Trophoblast cell (in vitro differentiated cells and primary cell): ENCODE measurements at regions not wholly inside any gene's neighbourhood (a gene's known extent, or its start where the extent isn't known, plus 50 kb on each side); places are given as distances from the start of the nearest gene placed in this dataset.

Source experiments
- DNase-seq, 2 donors: peaks; one replicate each; pipeline ENCODE4 v3.0.0-alpha.2; 2016
- H2AFZ ChIP-seq: 2 replicates; pipeline ENCODE4 v1.6.1; 2013; ENCODE audit warnings: low read length, moderate library complexity, mild to moderate bottlenecking; ENCODE audit not compliant: insufficient read depth, poor library complexity
- H2AK5ac ChIP-seq: 2 replicates; pipeline ENCODE4 v1.6.1; 2013; ENCODE audit warnings: mild to moderate bottlenecking, low read length
- H2BK120ac ChIP-seq: 2 replicates; pipeline ENCODE4 v1.6.1; 2013; ENCODE audit warnings: low read length, mild to moderate bottlenecking, moderate library complexity; ENCODE audit not compliant: insufficient read depth, poor library complexity
- H2BK12ac ChIP-seq: 2 replicates; pipeline ENCODE4 v1.6.1; 2013; ENCODE audit warnings: mild to moderate bottlenecking, low read length, moderate library complexity
- H2BK5ac ChIP-seq: 2 replicates; pipeline ENCODE4 v1.6.1; 2013; ENCODE audit warnings: low read length, low read depth, moderate library complexity, mild to moderate bottlenecking; ENCODE audit not compliant: poor library complexity
- H3K14ac ChIP-seq: 2 replicates; pipeline ENCODE4 v1.6.1; 2013; ENCODE audit warnings: mild to moderate bottlenecking, low read length
- H3K18ac ChIP-seq: 2 replicates; pipeline ENCODE4 v1.6.1; 2013; ENCODE audit warnings: mild to moderate bottlenecking, low read length
- H3K23ac ChIP-seq: 2 replicates; pipeline ENCODE4 v1.6.1; 2013; ENCODE audit warnings: low read length
- H3K27ac ChIP-seq: 2 replicates; pipeline ENCODE4 v1.5.1; 2013; ENCODE audit warnings: low read depth, mild to moderate bottlenecking, inconsistent platforms, low read length, moderate library complexity
- H3K27me3 ChIP-seq: 2 replicates; pipeline ENCODE4 v1.6.1; 2013; ENCODE audit warnings: inconsistent platforms, mild to moderate bottlenecking, low read length, moderate library complexity; ENCODE audit not compliant: insufficient read depth
- H3K36me3 ChIP-seq, 2 experiments: 1 replicate in 1 of 2; 2 replicates in 1 of 2; pipeline ENCODE4 v1.6.1; 2013; ENCODE audit warnings: low read length in 2 of 2, mild to moderate bottlenecking in 2 of 2, moderate library complexity in 1 of 2; ENCODE audit not compliant: insufficient read depth in 2 of 2, control insufficient read depth in 1 of 2
- H3K4ac ChIP-seq: 2 replicates; pipeline ENCODE4 v1.6.1; 2013; ENCODE audit warnings: low read depth, mild to moderate bottlenecking, low read length, moderate library complexity
- H3K4me1 ChIP-seq, 2 experiments: 1 replicate in 1 of 2; 2 replicates in 1 of 2; pipeline ENCODE4 v1.6.1; 2013; ENCODE audit warnings: low read length in 2 of 2, mild to moderate bottlenecking in 2 of 2, moderate library complexity in 1 of 2; ENCODE audit not compliant: insufficient read depth in 2 of 2, control insufficient read depth in 1 of 2
- H3K4me2 ChIP-seq: 2 replicates; pipeline ENCODE4 v1.6.1; 2013; ENCODE audit warnings: inconsistent platforms, mild to moderate bottlenecking, low read length, moderate library complexity
- H3K4me3 ChIP-seq: 2 replicates; pipeline ENCODE4 v1.5.1; 2013; ENCODE audit warnings: mild to moderate bottlenecking, low read depth, low read length, inconsistent platforms
- H3K79me1 ChIP-seq: one replicate; pipeline ENCODE4 v1.6.1; 2013; ENCODE audit warnings: low read length
- H3K79me2 ChIP-seq: 2 replicates; pipeline ENCODE4 v1.6.1; 2013; ENCODE audit warnings: low read length, mild to moderate bottlenecking; ENCODE audit not compliant: control insufficient read depth, insufficient read depth, poor library complexity
- H3K9ac ChIP-seq: 2 replicates; pipeline ENCODE4 v1.6.1; 2013; ENCODE audit warnings: mild to moderate bottlenecking, low read length
- H3K9me3 ChIP-seq: 2 replicates; pipeline ENCODE4 v1.6.1; 2013; ENCODE audit warnings: low read depth, mild to moderate bottlenecking, control low read depth, inconsistent platforms, low read length; ENCODE audit not compliant: insufficient read depth
- H4K12ac ChIP-seq: 2 replicates; pipeline ENCODE4 v1.6.1; 2013; ENCODE audit warnings: low read depth, mild to moderate bottlenecking, low read length, moderate library complexity
- H4K8ac ChIP-seq: 2 replicates; pipeline ENCODE4 v1.6.1; 2013; ENCODE audit warnings: low read depth, mild to moderate bottlenecking, low read length, moderate library complexity
- H4K91ac ChIP-seq: one replicate; pipeline ENCODE4 v1.6.1; 2013; ENCODE audit warnings: low read depth, mild to moderate bottlenecking, low read length, moderate library complexity
- WGBS: extraction: QIAGEN DNeasy Blood & Tissue Kit; methylation state at CpG from one replicate; pipeline ENCODE4 v1.1.7; 2013; ENCODE audit warnings: missing lambda C conversion rate; ENCODE audit not compliant: insufficient read length, insufficient coverage; ENCODE audit errors: extremely low coverage; 5-methylcytosine and 5-hydroxymethylcytosine counted together

GRCh38 chr3:28743831-28744230 is 395.2 kb upstream of the AZI2 start:
- Histone ChIP-seq H3K4me2 (no peak overlapping the region), H3K79me2 (no peaks in the 10 kb centered on the region), H2BK5ac (no peak overlapping the region), H3K4me3 (no peak overlapping the region), H4K12ac (no peak overlapping the region), H4K91ac (no peak overlapping the region), H3K4me1 (no peaks in the 10 kb centered on the region), H3K27me3 (no peaks in the 10 kb centered on the region), H3K9me3 (no peaks in the 10 kb centered on the region), H3K79me1 (no peaks in the 10 kb centered on the region), H3K18ac (no peak overlapping the region), H2AK5ac (no peak overlapping the region), H3K9ac (no peak overlapping the region), H3K4ac (no peak overlapping the region), H3K14ac (no peak overlapping the region), H2BK12ac (no peak overlapping the region), H3K23ac (no peak overlapping the region), H2AFZ (no peak overlapping the region), H4K8ac (no peak overlapping the region), H3K27ac (no peak overlapping the region), H3K36me3 (no peaks in the 10 kb centered on the region), H2BK120ac (no peak overlapping the region)
- no peak for DNase-seq
- WGBS: no CpG with 5 or more reads among the region's 4 CpGs

GRCh38 chr3:28745436-28745835 is 396.8 kb upstream of the AZI2 start:
- Histone ChIP-seq H3K79me1 (no peaks in the 10 kb centered on the region), H4K91ac (no peak overlapping the region), H3K4me3 (no peak overlapping the region), H3K79me2 (no peaks in the 10 kb centered on the region), H4K12ac (no peak overlapping the region), H3K9me3 (no peaks in the 10 kb centered on the region), H3K18ac (no peak overlapping the region), H2BK5ac (no peak overlapping the region), H3K23ac (no peak overlapping the region), H2AFZ (no peak overlapping the region), H2BK12ac (no peak overlapping the region), H3K14ac (no peak overlapping the region), H3K4ac (no peak overlapping the region), H4K8ac (no peak overlapping the region), H3K4me1 (no peaks in the 10 kb centered on the region), H2BK120ac (no peak overlapping the region), H2AK5ac (no peak overlapping the region), H3K27ac (no peak overlapping the region), H3K9ac (no peak overlapping the region), H3K27me3 (no peaks in the 10 kb centered on the region), H3K4me2 (no peak overlapping the region), H3K36me3 (no peaks in the 10 kb centered on the region)
- DNase-seq: peak in 1 of 2 donors; percentile 5
- WGBS: no CpG with 5 or more reads among the region's 4 CpGs

GRCh38 chr3:28745916-28746617 is 397.4 kb upstream of the AZI2 start:
- H3K79me2 ChIP-seq: no peaks in the 10 kb centered on the region
- no peak overlapping the region for H4K8ac ChIP-seq
- no peaks in the 10 kb centered on the region for H3K9me3 ChIP-seq
- no peak overlapping the region for H2BK5ac ChIP-seq
- H3K27me3 ChIP-seq: no peaks in the 10 kb centered on the region
- H3K4me1 ChIP-seq: no peaks in the 10 kb centered on the region
- no peak overlapping the region for H3K4me2 ChIP-seq
- H3K9ac ChIP-seq: no peak overlapping the region
- H2BK12ac ChIP-seq: no peak overlapping the region
- no peak overlapping the region for H3K14ac ChIP-seq
- no peak overlapping the region for H4K91ac ChIP-seq
- H3K4ac ChIP-seq: no peak overlapping the region
- H3K27ac ChIP-seq: no peak overlapping the region
- WGBS: no CpG with 5 or more reads among the region's 6 CpGs
- no peaks in the 10 kb centered on the region for H3K79me1 ChIP-seq
- H3K36me3 ChIP-seq: no peaks in the 10 kb centered on the region
- H2AFZ ChIP-seq: no peak overlapping the region
- no peak for DNase-seq
- H2BK120ac ChIP-seq: no peak overlapping the region
- H2AK5ac ChIP-seq: no peak overlapping the region
- no peak overlapping the region for H3K23ac ChIP-seq
- H4K12ac ChIP-seq: no peak overlapping the region
- H3K4me3 ChIP-seq: no peak overlapping the region
- no peak overlapping the region for H3K18ac ChIP-seq

- Histone ChIP-seq H3K79me1 (no peaks in the 10 kb centered on the region), H3K27me3 (no peaks in the 10 kb centered on the region), H3K4me1 (no peaks in the 10 kb centered on the region), H2AFZ (no peak overlapping the region), H2BK5ac (no peak overlapping the region), H3K4me2 (no peak overlapping the region), H3K36me3 (no peaks in the 10 kb centered on the region), H3K79me2 (no peaks in the 10 kb centered on the region), H4K8ac (no peak overlapping the region), H3K4me3 (no peak overlapping the region), H3K23ac (no peak overlapping the region), H4K91ac (no peak overlapping the region), H4K12ac (no peak overlapping the region), H3K27ac (no peak overlapping the region), H2AK5ac (no peak overlapping the region), H3K4ac (no peak overlapping the region), H2BK120ac (no peak overlapping the region), H2BK12ac (no peak overlapping the region), H3K9ac (no peak overlapping the region), H3K14ac (no peak overlapping the region), H3K9me3 (no peaks in the 10 kb centered on the region), H3K18ac (no peak overlapping the region)
- no CpG with 5 or more reads among the region's 2 CpGs for WGBS
- no peak for DNase-seq
Observed at GRCh38 chr3:28746990-28747389, 398.4 kb upstream of the AZI2 start.
